ENCODE measurements at regions not wholly inside any gene's neighbourhood (a gene's known extent, or its start where the extent isn't known, plus 50 kb on each side); places are given as distances from the start of the nearest gene placed in this dataset.
"Not testable (repeated sequence)": the region's sequence is repeated elsewhere in the genome, so short reads cannot be mapped to it uniquely, and the experiment has no call there.

DNA sequence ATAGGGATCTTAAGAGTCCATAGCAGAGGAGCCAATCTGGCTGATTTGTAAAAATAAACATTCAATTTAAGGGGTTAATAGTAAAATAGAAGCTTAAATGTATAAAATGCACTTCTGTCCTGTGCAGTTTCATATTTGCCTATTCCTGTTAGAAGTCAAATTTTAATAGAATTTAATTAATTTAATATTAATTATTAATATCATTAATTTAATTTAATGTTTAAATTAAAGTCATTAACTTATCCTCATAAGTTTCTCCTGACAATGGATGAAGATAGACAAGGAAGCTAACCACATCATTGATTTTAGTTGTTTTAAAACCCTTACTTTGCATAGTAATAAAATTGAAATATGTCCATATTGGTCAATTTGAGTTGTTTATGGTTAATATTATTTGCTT is 1096.2 kb upstream of the EPHA6 start:
- DNase-seq = no peak

DNA sequence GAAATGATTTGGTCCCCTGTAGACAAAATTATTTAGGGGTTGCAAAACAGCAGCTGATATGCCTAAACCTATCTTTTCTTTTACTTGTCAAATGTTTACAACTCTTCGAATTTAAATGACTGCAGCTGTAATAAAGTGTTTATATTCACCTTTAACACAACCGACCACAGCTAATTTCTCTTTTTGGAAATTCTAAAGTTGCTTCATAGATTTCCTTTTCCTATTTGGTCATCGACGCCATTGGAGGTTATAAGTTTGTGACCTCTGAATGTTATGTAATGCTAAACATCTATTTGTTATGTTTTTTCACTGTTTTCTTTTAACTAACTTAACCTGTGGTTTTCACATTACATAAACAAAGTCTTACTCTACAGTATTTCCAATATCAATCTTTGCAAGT is 1094.9 kb upstream of the EPHA6 start:
- DNase-seq = no peak

DNA sequence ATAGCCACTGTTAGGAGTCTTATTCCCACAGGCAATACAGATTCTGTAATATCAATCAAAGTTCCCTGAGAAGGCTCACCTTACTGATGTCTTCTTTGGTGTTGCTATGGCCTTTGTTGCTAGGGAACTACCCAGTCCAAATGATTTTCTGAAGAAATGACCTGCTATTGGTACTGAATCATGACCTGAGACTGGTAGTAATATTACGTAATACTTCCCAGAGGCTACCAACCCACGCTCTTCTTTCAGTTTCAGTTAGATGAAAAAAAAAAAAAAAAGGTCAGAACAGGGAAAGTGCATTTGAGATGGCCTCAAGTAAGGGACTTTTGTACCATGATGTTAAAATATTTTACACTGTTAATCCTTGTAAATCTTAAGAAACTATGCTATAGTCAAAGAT is 1092.5 kb upstream of the EPHA6 start:
- DNase-seq = peak; percentile 26

DNA sequence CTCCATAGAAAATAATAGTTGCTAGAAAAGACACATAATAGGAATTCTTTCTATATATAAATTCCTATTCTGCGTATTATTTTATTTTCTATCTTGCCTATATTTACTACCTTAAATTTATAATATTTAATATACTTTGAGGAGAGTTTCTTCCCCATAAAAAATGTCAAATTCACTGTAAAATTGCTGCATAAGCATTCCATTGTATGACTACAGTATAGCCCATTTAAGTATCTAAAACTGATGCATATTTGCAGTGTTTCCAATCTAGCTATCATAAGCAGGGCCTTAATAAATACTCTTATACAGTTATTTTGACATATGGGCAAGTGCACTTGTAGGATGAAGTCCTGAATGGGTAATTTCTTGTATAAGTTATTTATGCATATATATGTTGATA is 1088.6 kb upstream of the EPHA6 start:
- DNase-seq = no peak

DNA sequence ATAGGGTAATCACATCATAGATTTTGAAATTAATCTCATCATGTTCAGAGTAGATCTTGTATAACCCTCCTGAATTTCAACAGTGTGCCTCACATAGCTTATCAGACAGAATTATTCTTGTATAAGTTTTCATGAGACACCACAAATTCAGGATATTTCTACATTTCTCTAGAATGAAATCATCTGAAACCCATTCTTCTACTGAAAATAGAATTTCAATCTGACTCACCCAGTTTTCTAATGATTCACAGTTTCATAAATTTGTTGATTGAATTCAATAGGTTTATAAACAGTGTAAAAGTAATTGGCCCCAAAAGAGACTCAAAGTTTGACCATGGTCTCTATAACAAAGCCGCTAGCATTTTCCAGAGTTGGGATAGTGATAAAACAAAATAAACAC is 1082.6 kb upstream of the EPHA6 start:
- peak; percentile 6 for DNase-seq

DNA sequence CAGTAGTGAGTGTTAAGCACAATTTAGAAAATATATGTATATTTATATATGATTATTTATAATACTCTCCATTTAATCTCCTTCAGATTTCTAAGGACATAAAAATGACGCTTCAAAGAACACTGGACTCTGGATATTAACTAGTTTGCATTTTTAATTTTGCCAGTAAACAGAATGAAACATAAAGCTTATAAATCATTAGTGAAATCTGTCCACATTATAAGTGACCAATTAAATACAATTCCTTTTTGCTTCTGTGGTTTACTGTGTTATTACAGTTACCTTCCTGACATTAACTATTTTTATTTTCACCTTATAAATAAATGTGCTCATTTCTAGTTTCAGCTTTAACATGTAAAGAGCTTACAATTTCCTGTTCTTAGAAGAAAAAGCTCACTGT is 1081.1 kb upstream of the EPHA6 start:
- peak; percentile 9 for DNase-seq

DNA sequence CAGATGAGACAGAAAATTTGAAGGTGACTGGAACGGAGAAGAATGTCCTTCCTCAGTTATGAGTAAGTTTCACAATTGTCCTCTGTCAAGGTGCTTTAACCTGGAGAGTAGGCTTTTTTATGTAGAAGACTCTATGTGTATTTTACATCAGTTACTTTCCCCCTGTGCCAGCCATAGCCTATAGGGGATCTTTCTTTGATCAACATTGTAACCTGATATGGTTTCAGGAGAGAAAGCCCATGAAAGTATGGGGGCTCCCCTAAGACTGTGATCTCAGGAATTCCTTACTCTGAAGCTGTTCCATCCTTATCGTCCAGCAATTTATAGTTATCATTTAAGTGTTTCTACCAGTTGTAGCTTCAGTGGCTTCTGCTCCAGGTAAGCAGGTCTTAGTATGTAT is 1076.3 kb upstream of the EPHA6 start:
- no peak for DNase-seq

DNA sequence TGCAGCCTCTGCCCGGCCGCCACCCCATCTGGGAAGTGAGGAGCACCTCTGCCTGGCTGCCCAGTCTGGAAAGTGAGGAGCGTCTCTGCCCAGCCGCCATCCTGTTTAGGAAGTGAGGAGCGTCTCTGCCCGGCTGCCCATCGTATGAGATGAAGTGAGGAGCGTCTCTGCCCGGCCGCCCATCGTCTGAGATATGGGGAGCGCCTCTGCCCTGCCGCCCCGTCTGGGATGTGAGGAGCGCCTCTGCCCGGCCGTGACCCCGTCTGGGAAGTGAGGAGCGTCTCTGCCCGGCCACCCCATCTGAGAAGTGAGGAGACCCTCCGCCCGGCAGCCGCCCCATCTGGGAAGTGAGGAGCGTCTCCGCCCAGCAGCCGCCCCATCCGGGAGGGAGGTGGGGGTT is 1069.5 kb upstream of the EPHA6 start:
- DNase-seq = not testable (repeated sequence)

DNA sequence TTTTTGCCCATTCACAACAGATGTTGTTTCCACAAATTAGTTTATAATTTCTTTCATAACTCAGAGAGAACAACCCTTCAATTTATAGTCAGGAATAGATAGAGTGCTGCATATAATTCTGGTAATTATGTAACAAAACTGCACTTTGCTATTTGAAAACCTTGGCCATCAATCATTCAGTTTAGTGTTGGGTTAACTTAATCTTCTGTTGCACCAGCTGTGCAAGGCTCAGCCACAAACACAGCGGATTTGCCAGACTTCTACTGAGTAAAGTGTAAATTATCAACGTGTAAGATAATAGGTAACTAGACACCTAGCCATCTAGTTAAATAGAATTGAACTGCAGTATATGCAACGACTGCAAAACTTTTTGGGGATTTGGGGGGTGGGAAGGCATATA is 1064.3 kb upstream of the EPHA6 start:
- DNase-seq = no peak

DNA sequence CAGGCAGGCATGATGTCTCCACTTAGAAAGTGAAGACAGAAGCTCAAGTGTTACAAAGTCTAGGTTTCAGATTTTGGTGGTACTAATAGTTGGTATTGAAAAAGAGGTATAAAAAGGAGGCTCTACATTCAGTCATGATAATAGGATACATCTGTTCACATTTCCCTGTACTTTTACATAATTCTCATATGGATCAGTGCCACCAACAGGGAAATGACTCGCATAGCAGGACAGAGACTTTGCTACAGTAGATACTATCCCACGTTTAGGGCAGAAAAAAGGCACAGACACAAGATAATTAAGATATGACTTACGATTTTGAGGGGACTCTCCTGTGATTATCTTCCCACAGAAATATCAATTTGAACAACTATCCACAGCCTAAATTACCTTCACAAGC is 1062.9 kb upstream of the EPHA6 start:
- DNase-seq = no peak

DNA sequence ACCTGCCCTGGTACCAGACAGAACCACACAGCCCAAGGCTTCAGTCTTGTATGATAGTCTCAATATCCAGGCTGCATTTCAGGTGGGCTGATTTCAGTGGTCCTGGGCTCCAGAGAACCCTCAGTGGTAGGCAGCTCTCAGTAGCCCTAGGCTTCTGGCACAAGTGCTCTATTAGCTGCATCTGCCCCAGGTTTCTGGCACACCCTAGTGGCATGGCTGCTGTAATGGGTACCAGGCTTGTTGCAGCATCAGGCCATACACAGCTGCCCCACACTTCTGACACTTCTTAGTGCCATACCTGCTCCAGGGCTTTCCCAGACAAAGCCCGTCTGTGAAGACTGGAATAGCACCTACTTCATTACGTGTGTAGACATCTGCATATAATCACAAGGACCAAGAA is 1062.2 kb upstream of the EPHA6 start:
- no peak for DNase-seq

DNA sequence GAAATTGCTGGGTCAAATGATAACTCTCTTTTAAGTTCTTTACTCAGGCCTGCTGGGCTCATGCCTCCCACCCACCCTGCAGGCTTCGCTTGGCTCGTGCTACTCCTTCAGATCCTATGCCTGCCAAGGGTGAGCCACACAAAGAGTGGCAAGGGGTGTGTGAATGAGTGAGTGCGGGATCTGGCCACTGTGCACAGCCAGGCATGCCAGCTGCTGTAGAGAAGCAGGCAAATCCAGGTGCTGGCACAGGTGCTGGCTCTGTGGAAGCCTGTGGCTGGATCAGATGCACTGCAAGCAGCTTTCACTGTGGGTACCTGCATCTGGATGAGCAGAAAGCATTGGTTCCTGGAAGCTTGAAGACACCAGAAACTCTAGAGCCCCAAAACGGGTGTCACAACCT is 1055.7 kb upstream of the EPHA6 start:
- no peak for DNase-seq

DNA sequence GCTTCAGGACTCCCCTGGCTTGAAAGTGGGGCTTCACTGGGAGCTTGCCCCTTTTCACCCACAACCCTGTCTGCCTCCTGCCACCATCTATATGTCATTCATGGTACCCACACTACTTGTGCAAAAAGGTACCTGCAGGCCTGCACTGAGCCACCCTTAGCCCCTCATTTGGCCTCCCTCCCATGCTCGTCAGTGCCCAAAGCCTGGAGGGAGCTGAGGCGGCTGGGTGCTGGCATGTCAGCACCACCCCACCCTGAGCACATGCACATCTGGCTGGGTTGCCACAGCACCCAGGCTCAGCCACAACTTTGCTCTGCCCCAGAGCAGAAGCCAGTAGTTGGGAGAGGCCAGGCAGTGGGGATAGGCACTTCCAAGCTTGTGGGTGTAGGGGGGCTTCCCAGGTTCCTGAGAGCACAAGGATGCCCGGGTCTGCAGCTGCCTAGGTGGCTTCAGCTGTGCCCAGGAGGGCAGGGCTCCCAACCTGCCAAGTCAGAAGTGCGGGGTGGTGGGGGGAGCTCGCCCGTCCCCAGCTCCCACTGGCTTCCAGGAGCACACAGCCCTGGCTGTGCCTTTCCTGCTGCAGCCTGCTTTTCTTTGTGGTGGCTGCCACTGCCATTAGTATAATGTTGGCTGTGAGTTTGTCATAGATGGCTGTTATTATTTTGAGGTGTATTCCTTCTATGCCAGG is 1054.6 kb upstream of the EPHA6 start:
- no peak for DNase-seq

DNA sequence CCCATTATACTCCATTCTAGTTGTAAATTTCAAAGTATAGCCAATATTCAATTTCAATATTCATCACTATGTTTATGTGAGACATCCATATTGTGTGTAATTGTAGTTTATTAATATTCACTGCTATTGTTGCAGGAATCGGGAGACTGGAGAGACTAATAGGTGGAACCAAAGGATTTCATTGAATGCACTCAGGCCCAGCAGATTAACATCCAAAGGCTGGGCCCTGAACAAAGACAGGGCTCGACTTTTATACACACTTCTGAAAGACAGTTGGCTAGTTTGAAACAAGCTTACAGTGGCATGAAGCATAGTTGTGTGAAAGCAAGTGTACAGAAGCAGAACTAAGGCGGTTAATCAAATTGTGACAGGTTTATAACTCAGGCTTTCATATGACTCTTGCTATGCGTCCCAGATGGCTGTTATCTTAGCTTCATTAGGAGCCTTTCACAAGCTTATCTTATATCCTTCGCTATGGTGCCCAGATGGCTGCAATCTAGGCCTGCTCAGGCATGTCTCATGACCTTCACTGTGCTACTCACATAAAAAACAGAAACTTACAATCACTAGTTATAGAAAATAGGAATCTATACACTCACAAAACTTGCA is 1038.8 kb upstream of the EPHA6 start:
- no peak for DNase-seq

DNA sequence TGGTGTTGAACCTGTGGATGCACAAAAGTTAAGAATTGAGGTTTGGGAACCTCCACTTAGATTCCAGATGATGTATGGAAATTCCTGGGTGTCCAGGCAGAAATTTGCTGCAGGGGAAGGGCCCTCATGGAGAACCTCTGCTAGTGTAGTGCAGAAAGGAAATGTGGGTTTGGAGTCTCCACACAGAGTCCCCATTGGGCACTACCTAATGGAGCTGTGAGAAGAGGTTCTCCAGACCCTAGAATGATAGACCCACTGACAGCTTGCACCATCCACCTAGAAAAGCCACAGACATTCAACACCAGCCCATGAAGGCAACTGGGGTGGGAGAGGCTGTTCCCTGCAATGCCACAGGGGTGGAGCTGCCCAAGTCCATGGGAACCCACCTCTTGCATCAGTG is 1032.8 kb upstream of the EPHA6 start:
- DNase-seq = no peak

DNA sequence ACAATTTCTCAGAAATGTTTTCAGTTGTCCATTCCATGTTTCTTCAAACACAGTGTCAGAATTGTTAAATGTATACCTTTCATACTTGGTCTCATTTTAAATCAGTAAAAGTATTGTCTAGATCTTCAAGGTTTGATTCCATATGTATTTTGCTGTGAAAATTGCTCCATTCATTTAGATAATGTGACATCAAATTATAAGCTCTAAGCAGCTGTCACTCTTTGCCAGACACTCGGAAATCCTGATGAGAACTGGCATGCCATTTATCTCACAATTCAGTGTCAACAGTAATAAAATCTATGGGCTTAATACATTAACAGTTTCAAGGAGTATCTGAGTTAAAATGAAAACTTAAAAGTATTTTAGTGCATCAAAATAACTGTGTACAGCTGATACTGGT is 1025.3 kb upstream of the EPHA6 start:
- DNase-seq = no peak

DNA sequence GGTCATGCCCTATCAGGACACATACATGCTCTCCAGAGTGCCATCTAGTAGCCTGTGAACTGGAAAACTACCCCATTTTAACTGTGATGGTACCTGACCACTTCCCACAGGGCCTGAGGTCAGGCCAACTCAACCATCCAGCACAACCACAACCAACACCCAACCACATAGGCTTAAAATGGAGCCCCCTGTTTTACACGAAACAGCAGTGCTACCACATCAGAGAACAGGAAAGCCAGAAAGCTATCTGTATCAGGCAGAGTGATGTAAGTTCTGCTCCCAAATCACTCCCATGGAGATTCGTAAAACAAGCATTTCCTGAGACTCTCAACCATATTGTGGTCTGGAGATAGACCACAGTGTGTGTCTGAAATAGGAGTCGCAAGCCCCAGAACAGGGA is 1017.3 kb upstream of the EPHA6 start:
- DNase-seq = no peak

DNA sequence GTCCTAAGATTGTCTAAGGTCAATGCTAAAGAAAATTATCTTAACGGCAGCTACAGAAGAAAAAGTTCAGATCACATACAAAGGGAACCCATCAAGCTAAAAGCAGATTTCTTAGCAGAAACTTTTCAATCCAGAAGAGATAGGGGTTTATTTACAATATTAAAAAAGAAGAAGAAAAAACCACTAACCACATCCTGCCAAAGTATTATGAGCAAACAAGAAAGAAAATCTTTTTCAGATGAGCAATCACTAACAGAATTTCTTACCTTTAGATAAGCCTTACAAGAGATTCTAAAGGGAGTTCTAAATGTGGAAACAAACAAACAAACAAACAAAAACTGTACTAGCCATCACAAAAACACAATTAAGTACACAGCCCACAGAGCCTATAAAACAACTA is 1015.8 kb upstream of the EPHA6 start:
- DNase-seq = no peak

DNA sequence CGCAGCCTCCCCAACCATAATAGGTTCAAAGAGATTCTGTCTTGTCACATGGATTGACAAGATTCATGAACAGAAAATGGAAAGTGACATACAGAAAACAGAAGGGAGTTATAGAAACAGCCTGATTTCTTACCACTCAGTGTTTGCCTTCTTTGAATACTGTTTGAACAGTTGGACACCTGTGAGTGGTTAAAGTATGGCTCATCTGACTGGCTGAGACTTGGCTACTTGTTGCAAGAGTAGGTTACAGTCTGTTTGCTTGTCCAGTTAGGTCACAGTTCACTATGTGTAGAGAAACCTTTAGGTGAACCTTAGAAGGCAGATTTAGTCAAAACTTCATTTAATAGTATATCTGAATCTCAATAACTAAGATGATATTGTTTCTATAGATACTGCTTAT is 1003.9 kb upstream of the EPHA6 start:
- DNase-seq = no peak

DNA sequence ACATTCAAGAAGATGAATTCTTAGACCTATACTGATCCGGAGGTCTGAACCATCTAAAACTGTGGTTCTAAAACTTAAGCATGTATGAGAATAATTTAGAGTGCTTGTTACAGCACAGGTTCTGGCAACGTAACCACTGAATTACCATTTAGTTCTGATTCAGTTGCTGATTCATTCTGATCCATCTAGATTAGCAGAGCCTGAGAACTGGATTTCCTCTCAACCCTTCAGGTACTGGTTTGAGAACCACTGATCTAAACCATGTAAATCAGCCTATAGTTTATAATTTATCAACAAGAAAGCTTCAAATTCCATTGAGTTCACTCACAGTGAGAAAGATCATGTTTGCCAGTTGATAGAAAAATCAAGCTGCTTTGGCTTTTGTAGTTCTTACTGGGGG is 1001.1 kb upstream of the EPHA6 start:
- DNase-seq = no peak

DNA sequence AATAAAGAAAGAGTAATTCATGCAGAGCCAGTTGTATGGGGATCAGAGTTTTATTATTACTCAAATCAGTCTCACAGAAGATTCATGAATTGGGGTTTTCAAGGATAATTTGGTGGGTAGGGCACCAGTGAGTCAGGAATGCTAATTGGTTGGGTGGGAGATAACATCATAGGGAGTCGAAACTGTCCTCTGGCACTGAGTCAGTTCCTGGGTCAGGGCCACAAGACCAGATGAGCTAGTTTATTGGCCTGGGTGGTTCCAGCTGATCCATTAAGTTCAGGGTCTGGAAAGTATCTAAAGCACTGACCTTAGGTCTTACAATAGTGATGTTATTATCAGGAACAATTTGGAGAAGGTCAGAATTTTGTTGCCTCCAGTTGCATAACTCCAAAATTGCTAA is 998.6 kb upstream of the EPHA6 start:
- no peak for DNase-seq

DNA sequence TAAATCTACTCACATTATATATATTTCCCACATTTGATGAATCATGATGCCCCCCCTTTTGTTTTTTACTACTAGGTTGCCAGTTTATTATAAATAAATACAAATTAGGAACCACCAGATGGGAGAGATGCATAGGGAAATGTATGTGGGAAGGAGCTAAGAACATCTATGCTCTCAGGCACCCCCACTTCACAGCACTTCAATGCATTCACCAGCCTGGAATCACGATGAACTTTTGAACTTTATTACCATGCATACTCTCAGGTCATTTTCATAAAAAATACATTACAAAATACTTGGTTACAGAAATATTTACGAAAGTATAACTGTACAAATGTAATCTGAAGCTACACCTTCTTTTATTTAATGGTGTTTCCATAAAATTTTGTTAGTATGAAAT is 988.0 kb upstream of the EPHA6 start:
- no peak for DNase-seq

DNA sequence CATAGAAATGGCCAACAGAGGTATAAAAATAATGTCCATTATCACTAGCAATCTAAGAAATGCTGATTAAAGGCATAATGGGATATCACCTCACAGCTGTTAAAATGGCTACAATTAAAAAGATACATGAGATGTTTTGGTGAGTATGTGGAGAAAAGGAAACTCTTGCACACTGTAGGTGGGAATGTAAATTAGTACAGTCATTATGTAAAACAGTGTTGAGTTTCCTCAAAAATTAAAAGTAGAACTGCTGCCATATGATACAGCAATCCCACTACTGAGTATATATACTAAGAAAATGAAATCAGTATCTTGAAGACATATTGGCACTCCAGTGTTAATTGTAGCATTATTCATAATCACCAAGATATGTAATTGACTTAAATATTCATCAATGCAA is 982.2 kb upstream of the EPHA6 start:
- DNase-seq = no peak

DNA sequence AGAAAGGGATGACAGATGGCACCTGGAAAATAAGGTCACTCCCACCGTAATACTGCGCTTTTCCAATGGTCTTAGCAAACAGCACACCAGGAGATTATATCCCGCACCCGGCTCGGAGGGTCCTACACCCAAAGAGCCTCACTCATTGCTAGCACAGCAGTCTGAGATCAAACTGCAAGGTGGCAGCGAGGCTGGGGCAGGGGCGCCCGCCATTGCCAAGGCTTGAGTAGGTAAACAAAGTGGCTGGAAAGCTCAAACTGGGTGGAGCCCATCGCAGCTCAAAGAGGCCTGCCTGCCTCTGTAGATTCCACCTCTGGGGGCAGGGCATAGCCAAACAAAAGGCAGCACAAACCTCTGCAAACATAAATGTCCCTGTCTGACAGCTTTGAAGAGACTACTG is 953.8 kb upstream of the EPHA6 start:
- not testable (repeated sequence) for DNase-seq

DNA sequence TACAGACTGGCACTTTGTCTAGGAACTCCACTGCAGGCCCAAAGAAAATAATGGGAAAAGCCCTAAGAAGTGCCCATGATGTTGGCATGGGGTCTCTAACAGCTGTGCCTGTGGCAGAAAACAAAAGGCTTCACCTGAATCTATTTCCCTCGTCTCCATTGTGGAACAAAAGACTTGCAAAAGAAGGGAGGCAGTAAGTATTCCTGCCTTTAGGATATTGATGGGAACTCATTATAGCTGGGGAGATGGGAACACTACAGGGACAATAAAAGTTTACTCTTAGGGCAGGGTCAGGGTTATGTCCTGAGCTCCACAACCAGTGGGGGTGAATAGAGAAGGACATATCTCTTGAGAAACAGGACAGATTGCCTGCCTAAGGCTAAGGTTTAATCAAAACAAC is 930.6 kb upstream of the EPHA6 start:
- DNase-seq = no peak
